PFSK-1 (cell line): ENCODE measurements at regions not wholly inside any gene's neighbourhood (a gene's known extent, or its start where the extent isn't known, plus 50 kb on each side); places are given as distances from the start of the nearest gene placed in this dataset.

ENCODE experiments used
- FOXP2 ChIP-seq: optimal IDR thresholded peaks from 2 replicates; pipeline ENCODE3; 2011; ENCODE audit warnings: borderline replicate concordance, control low read depth, inconsistent platforms; ENCODE audit not compliant: insufficient read depth; ENCODE audit errors: extremely low read length, extremely low read depth
- POLR2AphosphoS5 ChIP-seq: IDR thresholded peaks from 2 replicates; pipeline ENCODE4 v1.6.1; 2012; ENCODE audit warnings: low read depth, mild to moderate bottlenecking, control low read depth, low read length, moderate library complexity
- REST ChIP-seq, 2 experiments: IDR thresholded peaks; 2 replicates each; pipeline versions ENCODE4 v1.6.1 to v1.8.0; 2011 to 2012; ENCODE audit warnings: low read depth in 2 of 2, low read length in 2 of 2, control low read depth in 1 of 2, inconsistent platforms in 1 of 2, mild to moderate bottlenecking in 1 of 2, moderate library complexity in 1 of 2; ENCODE audit not compliant: insufficient read depth in 1 of 2
- SIN3A ChIP-seq: IDR thresholded peaks from 2 replicates; pipeline ENCODE4 v1.6.1; 2012; ENCODE audit warnings: mild to moderate bottlenecking, low read length, moderate library complexity, borderline replicate concordance; ENCODE audit not compliant: insufficient read depth
- TAF1 ChIP-seq: IDR thresholded peaks from 2 replicates; pipeline ENCODE4 v1.6.1; 2012; ENCODE audit warnings: low read length, control low read depth, borderline replicate concordance; ENCODE audit not compliant: insufficient read depth

- TF ChIP-seq TAF1 (no peak), POLR2AphosphoS5 (no peak), FOXP2 (no peak), SIN3A (no peak), REST (IDR thresholded peaks at IDR 0.05; ENCODE audit: insufficient read depth in 1 of 2, low read depth in 2 of 2, low read length in 2 of 2) (no peak)
Observed at GRCh38 chr5:2639425-2639824, 112.1 kb downstream of the IRX2 start.

- TF ChIP-seq SIN3A: no peak
- TF ChIP-seq REST (IDR thresholded peaks at IDR 0.05; ENCODE audit: insufficient read depth in 1 of 2, low read depth in 2 of 2, low read length in 2 of 2): no peak
- TF ChIP-seq TAF1: no peak
- no peak for TF ChIP-seq FOXP2
- no peak for TF ChIP-seq POLR2AphosphoS5
Observed at GRCh38 chr5:2634399-2635176, 116.9 kb downstream of the IRX2 start.

GRCh38 chr5:2633992-2634391, 117.5 kb downstream of the IRX2 start:
- TF ChIP-seq REST (IDR thresholded peaks at IDR 0.05; ENCODE audit: insufficient read depth in 1 of 2, low read depth in 2 of 2, low read length in 2 of 2): no peak
- TF ChIP-seq POLR2AphosphoS5: no peak
- TF ChIP-seq SIN3A: no peak
- TF ChIP-seq TAF1: no peak
- no peak for TF ChIP-seq FOXP2

GRCh38 chr5:2631758-2632157, 119.7 kb downstream of the IRX2 start:
- TF ChIP-seq REST (IDR thresholded peaks at IDR 0.05; ENCODE audit: insufficient read depth in 1 of 2, low read depth in 2 of 2, low read length in 2 of 2): no peak
- TF ChIP-seq TAF1: no peak
- TF ChIP-seq SIN3A: no peak
- no peak for TF ChIP-seq POLR2AphosphoS5
- no peak for TF ChIP-seq FOXP2
